ENCODE measurements at regions not wholly inside any gene's neighbourhood (a gene's known extent, or its start where the extent isn't known, plus 50 kb on each side); places are given as distances from the start of the nearest gene placed in this dataset.

DNA sequence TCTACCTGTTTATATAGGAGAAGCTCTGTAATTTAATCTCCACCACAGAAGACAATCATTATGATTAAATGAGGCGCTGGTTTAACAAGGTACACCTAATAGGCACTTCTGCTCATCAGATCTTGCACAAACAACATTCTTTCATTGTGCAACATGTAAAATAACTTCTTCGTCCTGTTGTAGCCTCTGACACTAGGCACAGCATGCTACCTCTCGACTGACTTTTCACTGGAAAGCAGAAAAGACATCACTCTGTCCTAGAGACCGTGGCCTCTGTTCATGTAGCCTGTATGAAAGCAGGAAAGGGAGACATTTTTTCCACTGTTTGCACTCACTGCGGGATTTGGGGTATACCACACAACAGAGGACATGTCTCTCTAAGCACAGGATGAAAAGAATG lies 316.5 kb downstream of the IRS1 start:
- no peaks in the 10 kb centered on the region for H3K36me3 Mint-ChIP-seq (ENCODE audit: low read depth)
- DNase-seq (no peak), ATAC-seq (ENCODE audit: poor library complexity) (no peak)
- Histone ChIP-seq H3K4me1 (ENCODE audit: insufficient read depth, low read length) (no peaks in the 10 kb centered on the region), H3K27ac (ENCODE audit: low read depth in 1 of 2, low read length in 2 of 2) (no peak overlapping the region), H3K9me3 (ENCODE audit: control insufficient read depth in 1 of 2, insufficient read depth in 1 of 2, low read length in 2 of 2) (no peaks in the 10 kb centered on the region), H3K36me3 (ENCODE audit: insufficient read depth, low read length) (no peaks in the 10 kb centered on the region), H3K4me3 (ENCODE audit: low read length) (no peak overlapping the region), H3K27me3 (ENCODE audit: control insufficient read depth in 1 of 2, insufficient read depth in 2 of 2, low read length in 2 of 2) (peaks cover 2 to 4% of the 10 kb centered on the region in 2 experiments)
- H3K27me3 Mint-ChIP-seq = peaks cover 22% of the 10 kb centered on the region
- H3K4me3 Mint-ChIP-seq = no peak overlapping the region
- no peaks in the 10 kb centered on the region for H3K4me1 Mint-ChIP-seq (ENCODE audit: low read depth)
- POLR2A ChIA-PET = no interaction called here
- CTCF ChIA-PET = no interaction called here
- H3K9me3 Mint-ChIP-seq = no peaks in the 10 kb centered on the region
- H3K27ac Mint-ChIP-seq = no peak overlapping the region
- TF ChIP-seq, protein P1, sequence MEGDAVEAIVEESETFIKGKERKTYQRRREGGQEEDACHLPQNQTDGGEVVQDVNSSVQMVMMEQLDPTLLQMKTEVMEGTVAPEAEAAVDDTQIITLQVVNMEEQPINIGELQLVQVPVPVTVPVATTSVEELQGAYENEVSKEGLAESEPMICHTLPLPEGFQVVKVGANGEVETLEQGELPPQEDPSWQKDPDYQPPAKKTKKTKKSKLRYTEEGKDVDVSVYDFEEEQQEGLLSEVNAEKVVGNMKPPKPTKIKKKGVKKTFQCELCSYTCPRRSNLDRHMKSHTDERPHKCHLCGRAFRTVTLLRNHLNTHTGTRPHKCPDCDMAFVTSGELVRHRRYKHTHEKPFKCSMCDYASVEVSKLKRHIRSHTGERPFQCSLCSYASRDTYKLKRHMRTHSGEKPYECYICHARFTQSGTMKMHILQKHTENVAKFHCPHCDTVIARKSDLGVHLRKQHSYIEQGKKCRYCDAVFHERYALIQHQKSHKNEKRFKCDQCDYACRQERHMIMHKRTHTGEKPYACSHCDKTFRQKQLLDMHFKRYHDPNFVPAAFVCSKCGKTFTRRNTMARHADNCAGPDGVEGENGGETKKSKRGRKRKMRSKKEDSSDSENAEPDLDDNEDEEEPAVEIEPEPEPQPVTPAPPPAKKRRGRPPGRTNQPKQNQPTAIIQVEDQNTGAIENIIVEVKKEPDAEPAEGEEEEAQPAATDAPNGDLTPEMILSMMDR (IDR thresholded peaks at IDR 0.05) = no peak
- intact Hi-C loops (cut with DNase I, micrococcal nuclease) = no loop called here

DNA sequence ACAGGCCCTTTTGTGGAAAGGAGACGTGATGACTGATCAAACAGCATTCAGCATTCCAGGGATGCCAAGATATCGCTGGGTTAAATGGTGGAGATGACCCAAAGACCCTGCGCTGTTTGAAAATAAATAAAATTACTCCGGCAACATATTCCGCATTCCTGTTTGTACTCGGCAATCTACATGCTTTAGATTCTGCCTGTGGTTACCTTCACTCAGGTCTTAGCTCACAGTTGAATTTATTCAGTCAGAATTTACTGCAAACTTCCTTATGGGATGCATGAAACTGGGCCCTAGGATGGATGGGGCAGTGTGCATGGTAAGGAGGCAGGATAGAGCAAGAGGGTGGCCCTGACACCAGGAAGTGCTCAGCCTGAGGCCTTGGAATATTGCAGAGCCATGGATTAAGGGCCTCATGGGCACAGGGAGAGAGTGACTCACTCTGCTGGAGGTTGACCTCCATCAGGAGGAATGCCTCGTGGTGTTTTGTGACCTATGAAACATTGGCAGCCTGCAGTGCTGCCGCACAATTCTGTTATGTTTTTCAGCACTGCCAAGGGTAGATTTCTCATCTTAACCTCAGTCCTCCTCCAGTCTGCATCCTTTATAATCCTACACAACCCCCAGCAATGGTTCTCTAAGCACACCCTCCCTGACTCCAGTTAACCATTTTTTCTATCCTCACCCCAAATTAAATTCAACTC lies 321.4 kb downstream of the IRS1 start:
- Mint-ChIP-seq H3K4me3 (no peak overlapping the region), H3K27me3 (peaks cover 6% of the 10 kb centered on the region), H3K27ac (no peak overlapping the region), H3K4me1 (ENCODE audit: low read depth) (no peaks in the 10 kb centered on the region), H3K9me3 (no peaks in the 10 kb centered on the region), H3K36me3 (ENCODE audit: low read depth) (no peaks in the 10 kb centered on the region)
- no peaks in the 10 kb centered on the region for H3K36me3 ChIP-seq (ENCODE audit: insufficient read depth, low read length)
- H3K9me3 ChIP-seq (ENCODE audit: control insufficient read depth in 1 of 2, insufficient read depth in 1 of 2, low read length in 2 of 2) = no peaks in the 10 kb centered on the region
- no peak overlapping the region for H3K4me3 ChIP-seq (ENCODE audit: low read length)
- no peak overlapping the region for H3K27ac ChIP-seq (ENCODE audit: low read depth in 1 of 2, low read length in 2 of 2)
- no peaks in the 10 kb centered on the region for H3K4me1 ChIP-seq (ENCODE audit: insufficient read depth, low read length)
- ATAC-seq (ENCODE audit: poor library complexity) (no peak), DNase-seq (no peak)
- POLR2A ChIA-PET = no interaction called here
- CTCF ChIA-PET = no interaction called here
- peaks cover 3 to 4% of the 10 kb centered on the region in 2 experiments for H3K27me3 ChIP-seq (ENCODE audit: control insufficient read depth in 1 of 2, insufficient read depth in 2 of 2, low read length in 2 of 2)
- TF ChIP-seq, protein P1 (IDR thresholded peaks at IDR 0.05) = no peak
- intact Hi-C loops (cut with DNase I, micrococcal nuclease) = no loop called here

DNA sequence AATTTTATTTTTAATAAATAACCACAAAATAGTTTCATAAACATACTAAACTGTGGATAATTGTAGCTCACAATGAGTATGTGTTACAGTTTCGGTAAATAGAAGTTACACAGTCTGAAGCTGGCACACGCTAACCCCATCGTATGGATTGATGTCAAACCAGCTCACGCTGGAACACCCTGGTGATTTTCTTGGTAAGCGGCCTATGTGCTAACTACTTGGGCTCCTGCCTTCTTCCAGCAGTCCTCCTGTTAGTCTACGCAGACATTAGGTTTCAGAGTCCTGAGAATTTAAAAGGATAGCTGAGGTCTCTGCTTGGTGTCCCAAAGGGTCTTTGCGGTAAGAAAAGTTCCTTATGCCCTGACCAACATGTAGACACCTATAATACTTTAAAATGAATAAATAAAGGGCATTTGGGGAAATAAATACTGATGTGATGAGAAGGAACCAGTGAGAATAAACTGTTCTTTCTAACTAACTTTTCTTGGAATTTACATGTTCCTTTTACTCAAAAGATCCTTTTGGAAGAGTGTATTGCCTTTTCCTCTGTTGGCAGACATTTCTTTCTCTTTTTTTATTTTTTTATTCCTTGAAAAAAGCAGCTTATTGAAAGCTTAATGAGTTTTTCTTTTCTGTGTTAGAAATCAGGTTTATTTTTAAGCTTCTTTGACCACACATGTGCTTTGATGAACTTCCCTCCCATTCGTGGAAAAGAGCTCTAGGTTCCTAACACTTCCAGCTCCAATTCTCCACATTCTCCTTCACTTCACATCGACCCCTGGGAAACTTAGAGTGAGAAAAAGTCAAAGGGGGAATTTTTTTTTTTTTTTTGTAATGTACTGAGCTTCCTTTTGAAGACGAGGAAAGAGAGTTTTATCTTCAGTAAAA lies 322.2 kb downstream of the IRS1 start:
- TF ChIP-seq, protein P1 (IDR thresholded peaks at IDR 0.05) = no peak
- H3K4me3 ChIP-seq (ENCODE audit: low read length) = no peak overlapping the region
- no peaks in the 10 kb centered on the region for H3K9me3 ChIP-seq (ENCODE audit: control insufficient read depth in 1 of 2, insufficient read depth in 1 of 2, low read length in 2 of 2)
- H3K36me3 ChIP-seq (ENCODE audit: insufficient read depth, low read length) = no peaks in the 10 kb centered on the region
- ChIA-PET CTCF (no interaction called here), POLR2A (no interaction called here)
- H3K4me1 Mint-ChIP-seq (ENCODE audit: low read depth) = no peaks in the 10 kb centered on the region
- H3K27me3 Mint-ChIP-seq = peaks cover 6% of the 10 kb centered on the region
- ATAC-seq (ENCODE audit: poor library complexity) (no peak), DNase-seq (no peak)
- no peaks in the 10 kb centered on the region for H3K9me3 Mint-ChIP-seq
- H3K4me3 Mint-ChIP-seq = no peak overlapping the region
- no peaks in the 10 kb centered on the region for H3K36me3 Mint-ChIP-seq (ENCODE audit: low read depth)
- no peak overlapping the region for H3K27ac Mint-ChIP-seq
- H3K4me1 ChIP-seq (ENCODE audit: insufficient read depth, low read length) = no peaks in the 10 kb centered on the region
- intact Hi-C loops (cut with DNase I, micrococcal nuclease) = no loop called here
- peaks cover 0 to 3% of the 10 kb centered on the region in 2 experiments for H3K27me3 ChIP-seq (ENCODE audit: control insufficient read depth in 1 of 2, insufficient read depth in 2 of 2, low read length in 2 of 2)
- no peak overlapping the region for H3K27ac ChIP-seq (ENCODE audit: low read depth in 1 of 2, low read length in 2 of 2)
